ENCODE measurements at regions not wholly inside any gene's neighbourhood (a gene's known extent, or its start where the extent isn't known, plus 50 kb on each side); places are given as distances from the start of the nearest gene placed in this dataset.

DNA sequence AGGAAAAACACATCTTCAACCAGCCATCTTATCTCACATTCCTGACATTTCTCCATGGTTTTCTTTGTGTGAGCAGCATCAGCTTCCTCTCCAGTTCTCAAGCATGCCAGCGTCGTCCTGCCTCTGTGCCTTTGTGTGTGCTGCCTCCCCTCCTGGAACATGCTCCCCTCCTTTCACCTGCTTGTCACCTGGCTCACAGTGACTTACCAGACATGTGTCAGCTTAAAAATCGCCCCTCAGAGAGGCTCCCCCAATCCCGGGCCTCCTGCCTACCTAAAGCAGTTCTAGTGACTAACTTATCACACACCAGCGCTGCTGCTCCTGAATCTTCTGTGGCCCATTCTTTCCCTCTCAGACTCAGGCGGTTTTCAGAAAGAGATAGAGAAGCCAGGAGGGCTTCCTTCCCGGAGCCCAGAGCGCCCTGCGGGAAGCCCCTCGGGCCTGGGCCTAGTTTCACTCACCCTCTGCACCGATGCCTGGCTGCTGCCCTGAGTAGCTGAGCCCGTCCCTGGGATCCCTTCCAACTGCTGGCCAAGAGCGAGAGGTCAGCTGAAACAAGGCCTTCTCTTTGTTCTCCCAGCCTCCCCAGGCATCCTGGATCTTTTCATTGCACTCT lies 51.1 kb upstream of the MVB12B start:
- no peak for TF ChIP-seq CTCF (IDR thresholded peaks at IDR 0.05)
- no peak overlapping the region for H3K4me3 Mint-ChIP-seq

GRCh38 chr9:126276056-126276728 lies 50.4 kb upstream of the MVB12B start:
- Mint-ChIP-seq H3K27me3 (ENCODE audit: low read depth, poor library complexity) (peaks cover 16% of the 10 kb centered on the region), H3K36me3 (ENCODE audit: low read depth) (no peaks in the 10 kb centered on the region)

More for the DNA sequence above, 51.1 kb upstream of the MVB12B start:
- Mint-ChIP-seq H3K4me1 (peaks cover 18% of the 10 kb centered on the region), H3K27ac (peak overlapping the region; percentile 46), H3K27me3 (ENCODE audit: low read depth, poor library complexity) (peaks cover 16% of the 10 kb centered on the region), H3K36me3 (ENCODE audit: low read depth) (no peaks in the 10 kb centered on the region), H3K9me3 (peaks cover 30% of the 10 kb centered on the region)
- DNase-seq: no peak

More at GRCh38 chr9:126276056-126276728, 50.4 kb upstream of the MVB12B start:
- Mint-ChIP-seq H3K9me3 (peaks cover 30% of the 10 kb centered on the region), H3K4me1 (peaks cover 18% of the 10 kb centered on the region), H3K4me3 (no peak overlapping the region), H3K27ac (peak overlapping the region; percentile 46)
- DNase-seq: no peak
- TF ChIP-seq CTCF (IDR thresholded peaks at IDR 0.05): no peak

All from nephron progenitor cell (in vitro differentiated cells).